ENCODE measurements at regions not wholly inside any gene's neighbourhood (a gene's known extent, or its start where the extent isn't known, plus 50 kb on each side); places are given as distances from the start of the nearest gene placed in this dataset.

GRCh38 chr13:82432949-82433348 is 1449.3 kb downstream of the SLITRK1 start:
- TF ChIP-seq, protein P1, sequence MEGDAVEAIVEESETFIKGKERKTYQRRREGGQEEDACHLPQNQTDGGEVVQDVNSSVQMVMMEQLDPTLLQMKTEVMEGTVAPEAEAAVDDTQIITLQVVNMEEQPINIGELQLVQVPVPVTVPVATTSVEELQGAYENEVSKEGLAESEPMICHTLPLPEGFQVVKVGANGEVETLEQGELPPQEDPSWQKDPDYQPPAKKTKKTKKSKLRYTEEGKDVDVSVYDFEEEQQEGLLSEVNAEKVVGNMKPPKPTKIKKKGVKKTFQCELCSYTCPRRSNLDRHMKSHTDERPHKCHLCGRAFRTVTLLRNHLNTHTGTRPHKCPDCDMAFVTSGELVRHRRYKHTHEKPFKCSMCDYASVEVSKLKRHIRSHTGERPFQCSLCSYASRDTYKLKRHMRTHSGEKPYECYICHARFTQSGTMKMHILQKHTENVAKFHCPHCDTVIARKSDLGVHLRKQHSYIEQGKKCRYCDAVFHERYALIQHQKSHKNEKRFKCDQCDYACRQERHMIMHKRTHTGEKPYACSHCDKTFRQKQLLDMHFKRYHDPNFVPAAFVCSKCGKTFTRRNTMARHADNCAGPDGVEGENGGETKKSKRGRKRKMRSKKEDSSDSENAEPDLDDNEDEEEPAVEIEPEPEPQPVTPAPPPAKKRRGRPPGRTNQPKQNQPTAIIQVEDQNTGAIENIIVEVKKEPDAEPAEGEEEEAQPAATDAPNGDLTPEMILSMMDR (conservative IDR thresholded peaks at IDR 0.05; ENCODE audit: low read depth, low read length): no peak
- no peak for TF ChIP-seq EZH2phosphoT487 (IDR thresholded peaks at IDR 0.05; ENCODE audit: borderline replicate concordance, low read length)
